H9 (cell line): ENCODE measurements at regions not wholly inside any gene's neighbourhood (a gene's known extent, or its start where the extent isn't known, plus 50 kb on each side); places are given as distances from the start of the nearest gene placed in this dataset.

Source experiments
- DNase-seq: peaks from one replicate; pipeline ENCODE4 v3.0.0-alpha.2; 2017
- H2AFZ ChIP-seq: one replicate; pipeline ENCODE4 v1.6.1; 2013; ENCODE audit warnings: mild to moderate bottlenecking, low read length, control low read depth, moderate library complexity
- H2AK5ac ChIP-seq: 2 replicates; pipeline ENCODE4 v1.6.1; 2013; ENCODE audit warnings: low read length, control low read depth, mixed read lengths; ENCODE audit not compliant: insufficient read length
- H2BK120ac ChIP-seq: one replicate; pipeline ENCODE4 v1.6.1; 2013; ENCODE audit warnings: low read depth, mild to moderate bottlenecking, low read length, control low read depth, inconsistent platforms; ENCODE audit not compliant: poor library complexity, severe bottlenecking
- H2BK12ac ChIP-seq: 2 replicates; pipeline ENCODE4 v1.6.1; 2013; ENCODE audit warnings: low read length, control low read depth, mixed read lengths, low read depth; ENCODE audit not compliant: insufficient read length
- H2BK15ac ChIP-seq: 2 replicates; pipeline ENCODE4 v1.6.1; 2013; ENCODE audit warnings: low read depth, low read length, control low read depth
- H2BK20ac ChIP-seq: one replicate; pipeline ENCODE4 v1.6.1; 2013; ENCODE audit warnings: low read depth, mild to moderate bottlenecking, low read length, control low read depth, inconsistent platforms; ENCODE audit not compliant: poor library complexity, severe bottlenecking
- H2BK5ac ChIP-seq: 2 replicates; pipeline ENCODE4 v1.6.1; 2013; ENCODE audit warnings: low read length, control low read depth, mixed read lengths; ENCODE audit not compliant: insufficient read length
- H3K14ac ChIP-seq: 2 replicates; pipeline ENCODE4 v1.6.1; 2013; ENCODE audit warnings: low read length, control low read depth; ENCODE audit not compliant: insufficient read depth
- H3K18ac ChIP-seq: 2 replicates; pipeline ENCODE4 v1.6.1; 2013; ENCODE audit warnings: low read depth, mild to moderate bottlenecking, mixed read lengths, low read length, control low read depth; ENCODE audit not compliant: insufficient read length
- H3K23ac ChIP-seq: 2 replicates; pipeline ENCODE4 v1.6.1; 2013; ENCODE audit warnings: low read length, control low read depth, mixed read lengths, low read depth; ENCODE audit not compliant: insufficient read length
- H3K23me2 ChIP-seq: 2 replicates; pipeline ENCODE4 v1.6.1; 2013; ENCODE audit warnings: low read depth, mild to moderate bottlenecking, mixed read lengths, low read length, control low read depth; ENCODE audit not compliant: insufficient read length, poor library complexity, severe bottlenecking
- H3K27ac ChIP-seq: 2 replicates; pipeline ENCODE4 v1.5.1; 2013; ENCODE audit warnings: low read length, control low read depth, mixed read lengths, low read depth; ENCODE audit not compliant: insufficient read length
- H3K27me3 ChIP-seq: 2 replicates; pipeline ENCODE4 v1.6.1; 2013; ENCODE audit warnings: low read length, control low read depth, inconsistent platforms; ENCODE audit not compliant: insufficient read depth
- H3K4ac ChIP-seq: 2 replicates; pipeline ENCODE4 v1.6.1; 2013; ENCODE audit warnings: low read depth, mild to moderate bottlenecking, control low read depth, inconsistent platforms, low read length, moderate library complexity
- H3K4me1 ChIP-seq: 2 replicates; pipeline ENCODE4 v1.6.1; 2013; ENCODE audit warnings: low read length, control low read depth, inconsistent platforms; ENCODE audit not compliant: insufficient read depth
- H3K4me2 ChIP-seq: 2 replicates; pipeline ENCODE4 v1.6.1; 2013; ENCODE audit warnings: low read length, control low read depth, mixed read lengths; ENCODE audit not compliant: insufficient read length, insufficient read depth
- H3K56ac ChIP-seq: 2 replicates; pipeline ENCODE4 v1.6.1; 2013; ENCODE audit warnings: low read depth, mild to moderate bottlenecking, mixed read lengths, low read length, control low read depth; ENCODE audit not compliant: insufficient read length
- H3K79me1 ChIP-seq: 2 replicates; pipeline ENCODE4 v1.6.1; 2013; ENCODE audit warnings: low read depth, mild to moderate bottlenecking, moderate library complexity, low read length, control low read depth, inconsistent platforms; ENCODE audit not compliant: insufficient read depth, poor library complexity, severe bottlenecking
- H3K79me2 ChIP-seq: 2 replicates; pipeline ENCODE4 v1.6.1; 2013; ENCODE audit warnings: low read length, control low read depth, inconsistent platforms; ENCODE audit not compliant: insufficient read depth
- H3K9ac ChIP-seq: 2 replicates; pipeline ENCODE4 v1.6.1; 2013; ENCODE audit warnings: low read length, control low read depth, mixed read lengths; ENCODE audit not compliant: insufficient read length; ENCODE audit errors: extremely low read depth
- H3K9me3 ChIP-seq: one replicate; pipeline ENCODE4 v1.6.1; 2013; ENCODE audit warnings: low read depth, low read length, inconsistent platforms; ENCODE audit not compliant: control insufficient read depth
- H3T11ph ChIP-seq: one replicate; pipeline ENCODE4 v1.6.1; 2013; ENCODE audit warnings: mild to moderate bottlenecking, low read length, control low read depth, inconsistent platforms
- H4K20me1 ChIP-seq: one replicate; pipeline ENCODE4 v1.6.1; 2013; ENCODE audit not compliant: control insufficient read depth, insufficient read length, insufficient read depth
- H4K5ac ChIP-seq: 2 replicates; pipeline ENCODE4 v1.6.1; 2013; ENCODE audit warnings: low read depth, mild to moderate bottlenecking, mixed read lengths, low read length, control low read depth; ENCODE audit not compliant: insufficient read length
- H4K8ac ChIP-seq: replicated peaks from 2 replicates; pipeline ENCODE4 v1.6.1; 2013; ENCODE audit warnings: low read length, control low read depth, mixed read lengths, low read depth; ENCODE audit not compliant: insufficient read length
- H4K91ac ChIP-seq: 2 replicates; pipeline ENCODE4 v1.6.1; 2013; ENCODE audit warnings: low read depth, mild to moderate bottlenecking, moderate library complexity, mixed read lengths, low read length, control low read depth; ENCODE audit not compliant: insufficient read length
- H3K27ac Mint-ChIP-seq, 3 experiments: 2 replicates in 2 of 3; 3 replicates in 1 of 3; pipeline ENCODE4 v1.8.0; 2020 to 2021; ENCODE audit warnings: mixed read lengths in 3 of 3, mild to moderate bottlenecking in 1 of 3, moderate library complexity in 1 of 3
- H3K27me3 Mint-ChIP-seq: 2 replicates; pipeline ENCODE4 v1.8.0; 2021; ENCODE audit warnings: low read depth, mild to moderate bottlenecking, moderate library complexity, mixed read lengths
- H3K36me3 Mint-ChIP-seq, 3 experiments: 2 replicates in 2 of 3; 3 replicates in 1 of 3; pipeline ENCODE4 v1.8.0; 2020 to 2021; ENCODE audit warnings: low read depth in 3 of 3, mixed read lengths in 3 of 3; ENCODE audit not compliant: insufficient read depth in 1 of 3
- H3K4me1 Mint-ChIP-seq, 2 experiments: 2 replicates each; pipeline ENCODE4 v1.8.0; 2020; ENCODE audit warnings: mixed read lengths in 2 of 2
- H3K4me3 Mint-ChIP-seq, 2 experiments: 2 replicates in 1 of 2; 3 replicates in 1 of 2; pipeline ENCODE4 v1.8.0; 2020 to 2021; ENCODE audit warnings: mild to moderate bottlenecking in 2 of 2, mixed read lengths in 2 of 2, moderate library complexity in 1 of 2
- H3K9me3 Mint-ChIP-seq, 2 experiments: 2 replicates in 1 of 2; 3 replicates in 1 of 2; pipeline ENCODE4 v1.8.0; 2020; ENCODE audit warnings: mild to moderate bottlenecking in 2 of 2, mixed read lengths in 2 of 2, moderate library complexity in 1 of 2
- WGBS: extraction: QIAGEN DNeasy Blood & Tissue Kit; methylation state at CpG from one replicate; pipeline ENCODE4 v1.1.7; 2013; ENCODE audit warnings: missing lambda C conversion rate, low lambda C conversion rate, mixed read lengths; ENCODE audit not compliant: insufficient read length; ENCODE audit errors: extremely low coverage; 5-methylcytosine and 5-hydroxymethylcytosine counted together
- TF ChIP-seq, protein P1 (sequence below): fragments of 200-600 bp; sonication (generic); conservative IDR thresholded peaks from 3 replicates; pipeline ENCODE4 v1.8.0; 2021; ENCODE audit warnings: antibody characterized with exemption, mild to moderate bottlenecking

- H3K27me3 Mint-ChIP-seq: no peaks in the 10 kb centered on the region; the same call in 1 of the 2 replicates
- H4K91ac ChIP-seq: no peak overlapping the region
- no peak overlapping the region for H3K27ac Mint-ChIP-seq
- H3T11ph ChIP-seq: no peak overlapping the region
- H3K23me2 ChIP-seq: no peaks in the 10 kb centered on the region
- H3K4me1 Mint-ChIP-seq: no peaks in the 10 kb centered on the region
- no peak overlapping the region for H3K23ac ChIP-seq
- H2AFZ ChIP-seq: no peak overlapping the region
- H3K9me3 Mint-ChIP-seq: no peaks in the 10 kb centered on the region
- no peaks in the 10 kb centered on the region for H3K9me3 ChIP-seq
- no CpG with 5 or more reads among the region's 4 CpGs for WGBS
- H2BK20ac ChIP-seq: no peak overlapping the region
- TF ChIP-seq, protein P1, sequence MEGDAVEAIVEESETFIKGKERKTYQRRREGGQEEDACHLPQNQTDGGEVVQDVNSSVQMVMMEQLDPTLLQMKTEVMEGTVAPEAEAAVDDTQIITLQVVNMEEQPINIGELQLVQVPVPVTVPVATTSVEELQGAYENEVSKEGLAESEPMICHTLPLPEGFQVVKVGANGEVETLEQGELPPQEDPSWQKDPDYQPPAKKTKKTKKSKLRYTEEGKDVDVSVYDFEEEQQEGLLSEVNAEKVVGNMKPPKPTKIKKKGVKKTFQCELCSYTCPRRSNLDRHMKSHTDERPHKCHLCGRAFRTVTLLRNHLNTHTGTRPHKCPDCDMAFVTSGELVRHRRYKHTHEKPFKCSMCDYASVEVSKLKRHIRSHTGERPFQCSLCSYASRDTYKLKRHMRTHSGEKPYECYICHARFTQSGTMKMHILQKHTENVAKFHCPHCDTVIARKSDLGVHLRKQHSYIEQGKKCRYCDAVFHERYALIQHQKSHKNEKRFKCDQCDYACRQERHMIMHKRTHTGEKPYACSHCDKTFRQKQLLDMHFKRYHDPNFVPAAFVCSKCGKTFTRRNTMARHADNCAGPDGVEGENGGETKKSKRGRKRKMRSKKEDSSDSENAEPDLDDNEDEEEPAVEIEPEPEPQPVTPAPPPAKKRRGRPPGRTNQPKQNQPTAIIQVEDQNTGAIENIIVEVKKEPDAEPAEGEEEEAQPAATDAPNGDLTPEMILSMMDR: no peak
- H3K79me2 ChIP-seq: no peaks in the 10 kb centered on the region
- no peak overlapping the region for H2BK120ac ChIP-seq
- no peak for DNase-seq
- no peaks in the 10 kb centered on the region for H3K27me3 ChIP-seq
- no peak overlapping the region for H2BK15ac ChIP-seq
- H3K14ac ChIP-seq: no peak overlapping the region
- no peak overlapping the region for H3K27ac ChIP-seq
- no peaks in the 10 kb centered on the region for H4K20me1 ChIP-seq
- no peak overlapping the region for H2BK5ac ChIP-seq
- no peaks in the 10 kb centered on the region for H3K79me1 ChIP-seq
- no peak overlapping the region for H2AK5ac ChIP-seq
- H3K36me3 Mint-ChIP-seq: no peaks in the 10 kb centered on the region
- H4K8ac ChIP-seq: no peak overlapping the region
- H3K56ac ChIP-seq: no peak overlapping the region
- H3K4me1 ChIP-seq: no peaks in the 10 kb centered on the region
- H3K4me2 ChIP-seq: no peak overlapping the region
- no peak overlapping the region for H3K18ac ChIP-seq
- no peak overlapping the region for H3K4me3 Mint-ChIP-seq
- H3K4ac ChIP-seq: no peak overlapping the region
- H2BK12ac ChIP-seq: no peak overlapping the region
- H3K9ac ChIP-seq: no peak overlapping the region
- no peak overlapping the region for H4K5ac ChIP-seq
These were observed 524.8 kb upstream of the DSEL start for GRCh38 chr18:68041327-68041726.
